HL-60 (cell line): ENCODE measurements at regions not wholly inside any gene's neighbourhood (a gene's known extent, or its start where the extent isn't known, plus 50 kb on each side); places are given as distances from the start of the nearest gene placed in this dataset.

Experiments used
- DNase-seq, 2 experiments: peaks; one replicate each; pipeline ENCODE4 v3.0.0-alpha.2; 2010 to 2020; ENCODE audit warnings: low read depth in 1 of 2, low spot score in 1 of 2
- H3K27ac ChIP-seq: fragments of 250-450 bp; sonication (Bioruptor Pico); replicated peaks from 2 replicates; pipeline ENCODE4 v1.5.1; 2020; ENCODE audit warnings: mild to moderate bottlenecking, moderate library complexity
- H3K27me3 ChIP-seq: fragments of 250-450 bp; sonication (Bioruptor Pico); 2 replicates; pipeline ENCODE4 v1.5.1; 2021; ENCODE audit warnings: mild to moderate bottlenecking, moderate library complexity; ENCODE audit not compliant: insufficient read depth, poor library complexity, severe bottlenecking
- H3K4me3 ChIP-seq: replicated peaks from 2 replicates; pipeline ENCODE4 v1.5.1; 2011; ENCODE audit warnings: mild to moderate bottlenecking, control low read depth, low read length; ENCODE audit not compliant: insufficient read depth
- CTCF ChIP-seq: IDR thresholded peaks from one replicate; pipeline ENCODE4 v1.5.1; 2011; ENCODE audit warnings: low read length, control low read depth, inconsistent platforms; ENCODE audit not compliant: insufficient read depth
- GABPA ChIP-seq: IDR thresholded peaks from 2 replicates; pipeline ENCODE4 v1.6.1; 2012; ENCODE audit warnings: low read depth
- POLR2AphosphoS5 ChIP-seq: IDR thresholded peaks from 2 replicates; pipeline ENCODE4 v1.6.1; 2012; ENCODE audit warnings: low read depth
- REST ChIP-seq: IDR thresholded peaks from 2 replicates; pipeline ENCODE4 v1.6.1; 2012; ENCODE audit warnings: low read depth; ENCODE audit not compliant: insufficient replicate concordance
- SPI1 ChIP-seq: IDR thresholded peaks from 2 replicates; pipeline ENCODE4 v1.6.1; 2012; ENCODE audit warnings: low read depth, mild to moderate bottlenecking, borderline replicate concordance

- Histone ChIP-seq H3K27me3 (no peaks in the 10 kb centered on the region), H3K4me3 (no peak overlapping the region), H3K27ac (no peak overlapping the region)
- no peak for DNase-seq
- TF ChIP-seq POLR2AphosphoS5 (no peak), GABPA (no peak), REST (no peak), CTCF (no peak), SPI1 (no peak)
Observed at GRCh38 chr9:106051545-106051944, 357.2 kb downstream of the TMEM38B start.

- DNase-seq: no peak
- TF ChIP-seq REST (no peak), SPI1 (no peak), CTCF (no peak), GABPA (no peak), POLR2AphosphoS5 (no peak)
- Histone ChIP-seq H3K4me3 (no peak overlapping the region), H3K27ac (no peak overlapping the region), H3K27me3 (no peaks in the 10 kb centered on the region)
Observed at GRCh38 chr9:106052166-106052565, 357.8 kb downstream of the TMEM38B start.

GRCh38 chr9:106052735-106053134, 358.4 kb downstream of the TMEM38B start:
- no peak overlapping the region for H3K4me3 ChIP-seq
- no peak for DNase-seq
- no peak overlapping the region for H3K27ac ChIP-seq
- H3K27me3 ChIP-seq: no peaks in the 10 kb centered on the region
- TF ChIP-seq GABPA (no peak), POLR2AphosphoS5 (no peak), CTCF (no peak), SPI1 (no peak), REST (no peak)
